ENCODE measurements at regions not wholly inside any gene's neighbourhood (a gene's known extent, or its start where the extent isn't known, plus 50 kb on each side); places are given as distances from the start of the nearest gene placed in this dataset.

DNA sequence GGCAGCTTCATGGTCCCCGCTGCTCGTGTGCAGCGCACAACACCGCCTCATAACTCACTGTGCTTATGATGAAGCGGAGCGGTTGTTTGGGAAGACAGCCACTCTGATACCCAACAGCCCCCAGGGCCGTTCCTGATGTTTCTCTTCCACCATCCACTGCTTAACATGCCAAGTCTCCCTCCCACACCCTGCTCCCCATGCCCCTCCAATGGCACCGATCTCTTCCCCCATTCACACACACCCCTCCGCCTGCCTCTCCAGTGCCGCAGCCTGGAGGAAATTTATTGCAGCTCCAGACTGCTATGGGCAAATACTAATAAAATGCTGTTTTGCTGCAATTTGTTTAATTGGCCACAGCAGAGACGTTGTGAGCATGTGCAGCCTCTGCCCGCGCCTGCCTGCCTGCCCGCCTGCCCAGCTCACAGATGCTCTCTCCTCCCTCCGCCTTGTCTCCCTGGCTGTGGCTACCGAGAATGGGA is 80.3 kb upstream of the LHX1 start:
- no peak overlapping the region for H3K4me3 ChIP-seq (ENCODE audit: low read depth, low read length)
- 0 out of 2 replicates have a peak, but pooled peaks cover 3% of the 10 kb centered on the region for H3K4me1 ChIP-seq (ENCODE audit: control insufficient read depth, insufficient read depth, low read length)
- no peaks in the 10 kb centered on the region for H3K27me3 ChIP-seq (ENCODE audit: control insufficient read depth, insufficient read depth, low read length)
- no peaks in the 10 kb centered on the region for H3K36me3 ChIP-seq (ENCODE audit: control insufficient read depth, insufficient read depth, low read length)
- no peak overlapping the region for H3K9ac ChIP-seq (ENCODE audit: low read depth, low read length)
- H3K27ac ChIP-seq (ENCODE audit: low read depth, low read length) = no peak overlapping the region
- no peaks in the 10 kb centered on the region for H3K9me3 ChIP-seq (ENCODE audit: control insufficient read depth, insufficient read depth, low read length)

DNA sequence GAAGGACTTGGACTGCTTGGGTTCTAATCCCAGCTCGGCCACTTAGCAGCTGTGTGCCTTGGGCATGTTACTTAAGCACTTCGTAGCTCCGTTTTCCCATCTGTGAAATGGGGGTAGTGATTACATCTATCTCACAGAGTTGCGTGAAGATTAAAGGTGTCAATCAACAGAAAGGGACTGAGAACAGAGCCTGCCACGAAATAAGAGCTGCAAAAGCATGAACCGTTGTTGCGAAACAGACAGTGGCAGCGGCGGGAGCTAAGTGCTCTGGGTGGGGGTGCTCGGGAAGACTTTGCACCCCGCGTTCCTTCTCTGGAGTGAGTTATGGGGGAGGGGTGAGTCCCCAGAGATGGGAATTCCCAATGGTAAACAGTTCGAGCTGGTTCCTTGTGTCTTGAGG is 79.6 kb upstream of the LHX1 start:
- H3K4me3 ChIP-seq (ENCODE audit: low read depth, low read length) = no peak overlapping the region

DNA sequence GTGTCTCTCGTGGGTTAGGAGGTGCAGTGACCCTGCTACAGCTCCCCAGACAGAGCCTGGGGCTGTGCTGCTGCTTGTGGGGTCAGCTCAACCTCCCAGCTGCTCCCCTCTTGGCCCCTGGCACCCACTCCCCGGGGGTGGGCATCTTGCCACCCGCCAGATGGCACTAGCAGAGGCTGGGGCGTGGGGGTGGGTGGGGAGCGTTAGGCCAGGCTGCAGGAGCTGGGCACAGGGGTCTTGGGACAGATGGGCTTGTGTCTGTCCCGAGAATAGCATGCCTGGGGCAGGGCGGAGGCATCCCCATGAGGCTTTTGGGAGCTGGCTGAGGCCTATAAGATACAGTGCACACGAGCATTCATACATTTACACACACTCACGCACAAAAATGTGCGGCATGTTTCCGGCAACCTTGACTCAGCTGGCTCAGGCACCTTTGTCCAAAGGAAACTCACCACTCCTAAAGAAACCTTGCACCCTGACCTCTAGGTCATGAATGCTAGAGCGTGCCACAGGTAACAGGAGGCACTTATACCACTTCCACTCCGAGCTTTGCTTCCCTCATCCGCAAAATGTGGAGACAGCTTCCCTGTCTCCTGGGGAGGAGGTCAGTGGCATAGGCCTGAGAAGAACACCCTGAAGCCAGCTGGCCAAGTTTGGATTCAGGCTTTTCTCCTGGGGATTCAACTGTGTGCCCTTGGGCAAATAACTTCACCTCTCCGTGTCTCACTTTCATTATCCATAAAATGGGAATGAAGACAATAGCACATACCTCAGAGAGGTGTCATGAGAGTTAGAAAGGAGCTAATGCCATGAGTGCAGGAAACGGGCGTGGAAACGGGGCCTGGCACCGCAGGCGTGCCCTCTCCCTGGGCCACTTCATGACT is 78.9 kb upstream of the LHX1 start:
- Histone ChIP-seq H3K4me3 (ENCODE audit: low read depth, low read length) (no peak overlapping the region), H3K9me3 (ENCODE audit: control insufficient read depth, insufficient read depth, low read length) (no peaks in the 10 kb centered on the region), H3K36me3 (ENCODE audit: control insufficient read depth, insufficient read depth, low read length) (no peaks in the 10 kb centered on the region), H3K9ac (ENCODE audit: low read depth, low read length) (no peak overlapping the region), H3K27ac (ENCODE audit: low read depth, low read length) (no peak overlapping the region), H3K27me3 (ENCODE audit: control insufficient read depth, insufficient read depth, low read length) (no peaks in the 10 kb centered on the region), H3K4me1 (ENCODE audit: control insufficient read depth, insufficient read depth, low read length) (0 out of 2 replicates have a peak, but pooled peaks cover 3% of the 10 kb centered on the region)

More for the DNA sequence above, 79.6 kb upstream of the LHX1 start:
- Histone ChIP-seq H3K4me1 (ENCODE audit: control insufficient read depth, insufficient read depth, low read length) (0 out of 2 replicates have a peak, but pooled peaks cover 3% of the 10 kb centered on the region), H3K36me3 (ENCODE audit: control insufficient read depth, insufficient read depth, low read length) (no peaks in the 10 kb centered on the region), H3K9me3 (ENCODE audit: control insufficient read depth, insufficient read depth, low read length) (no peaks in the 10 kb centered on the region), H3K27me3 (ENCODE audit: control insufficient read depth, insufficient read depth, low read length) (no peaks in the 10 kb centered on the region), H3K9ac (ENCODE audit: low read depth, low read length) (no peak overlapping the region), H3K27ac (ENCODE audit: low read depth, low read length) (no peak overlapping the region)

DNA sequence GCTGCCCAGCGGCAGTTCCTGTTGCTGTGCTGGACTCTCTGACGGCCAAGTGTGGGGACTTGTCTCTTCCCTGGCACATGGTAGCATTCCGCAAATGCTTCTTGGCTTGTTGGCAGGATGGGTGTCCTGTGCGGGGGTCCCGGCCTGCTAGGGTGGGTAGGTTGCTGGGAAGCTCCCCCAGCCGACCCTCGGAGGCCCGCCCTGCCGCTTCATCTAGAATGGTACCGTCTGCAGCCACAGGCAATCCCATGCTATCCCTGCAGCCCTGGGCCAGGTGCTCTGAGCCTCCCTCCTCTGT is 78.3 kb upstream of the LHX1 start:
- Histone ChIP-seq H3K27me3 (ENCODE audit: control insufficient read depth, insufficient read depth, low read length) (no peaks in the 10 kb centered on the region), H3K9ac (ENCODE audit: low read depth, low read length) (no peak overlapping the region), H3K27ac (ENCODE audit: low read depth, low read length) (no peak overlapping the region), H3K4me1 (ENCODE audit: control insufficient read depth, insufficient read depth, low read length) (no peaks in the 10 kb centered on the region), H3K4me3 (ENCODE audit: low read depth, low read length) (no peak overlapping the region), H3K36me3 (ENCODE audit: control insufficient read depth, insufficient read depth, low read length) (no peaks in the 10 kb centered on the region), H3K9me3 (ENCODE audit: control insufficient read depth, insufficient read depth, low read length) (no peaks in the 10 kb centered on the region)

DNA sequence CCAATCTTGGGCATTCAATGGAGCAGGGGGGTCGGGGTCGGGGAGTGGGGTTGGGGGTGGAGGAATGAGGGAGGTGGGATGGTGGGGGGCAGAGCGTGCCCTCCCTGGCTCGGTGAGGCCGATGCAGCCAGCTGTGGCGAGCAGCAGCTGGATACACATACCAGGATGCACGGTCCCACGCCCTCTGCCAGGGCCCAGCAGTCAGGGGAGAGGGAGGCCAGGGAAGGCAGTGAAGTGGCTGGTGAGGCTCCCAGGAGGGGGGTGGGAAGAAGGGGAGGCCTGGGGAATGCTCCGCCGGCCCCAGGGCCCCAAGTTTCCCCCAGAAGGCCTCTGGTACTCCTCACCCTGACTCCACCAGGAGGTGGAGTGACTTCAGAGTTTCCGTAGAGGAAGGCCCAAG is 77.6 kb upstream of the LHX1 start:
- H3K9me3 ChIP-seq (ENCODE audit: control insufficient read depth, insufficient read depth, low read length) = no peaks in the 10 kb centered on the region
- no peaks in the 10 kb centered on the region for H3K27me3 ChIP-seq (ENCODE audit: control insufficient read depth, insufficient read depth, low read length)
- H3K4me3 ChIP-seq (ENCODE audit: low read depth, low read length) = no peak overlapping the region
- no peaks in the 10 kb centered on the region for H3K36me3 ChIP-seq (ENCODE audit: control insufficient read depth, insufficient read depth, low read length)
- no peak overlapping the region for H3K27ac ChIP-seq (ENCODE audit: low read depth, low read length)
- no peaks in the 10 kb centered on the region for H3K4me1 ChIP-seq (ENCODE audit: control insufficient read depth, insufficient read depth, low read length)
- H3K9ac ChIP-seq (ENCODE audit: low read depth, low read length) = no peak overlapping the region

DNA sequence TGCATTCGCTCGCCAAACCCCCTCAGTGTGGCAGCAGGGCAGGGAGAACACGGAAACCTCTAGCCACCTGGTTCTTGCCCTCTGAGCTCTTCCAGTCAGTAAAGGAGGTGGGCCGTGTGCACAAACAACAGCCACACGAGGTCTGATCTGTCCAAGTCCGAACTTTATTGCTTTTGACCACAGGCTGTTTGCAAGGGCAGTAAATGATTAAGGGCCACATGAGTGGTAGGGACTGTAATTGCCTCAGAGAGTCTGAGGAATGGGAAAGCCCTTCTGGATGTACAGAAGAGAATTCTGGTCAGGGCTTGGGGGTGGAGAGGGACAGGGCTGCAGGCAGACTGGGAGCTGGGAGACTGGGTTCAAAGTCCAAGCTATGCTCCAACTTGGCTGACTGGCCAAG is 75.7 kb upstream of the LHX1 start:
- no peak overlapping the region for H3K27ac ChIP-seq (ENCODE audit: low read depth, low read length)
- no peaks in the 10 kb centered on the region for H3K9me3 ChIP-seq (ENCODE audit: control insufficient read depth, insufficient read depth, low read length)
- no peaks in the 10 kb centered on the region for H3K4me1 ChIP-seq (ENCODE audit: control insufficient read depth, insufficient read depth, low read length)
- no peaks in the 10 kb centered on the region for H3K27me3 ChIP-seq (ENCODE audit: control insufficient read depth, insufficient read depth, low read length)
- H3K36me3 ChIP-seq (ENCODE audit: control insufficient read depth, insufficient read depth, low read length) = no peaks in the 10 kb centered on the region
- H3K4me3 ChIP-seq (ENCODE audit: low read depth, low read length) = no peak overlapping the region
- H3K9ac ChIP-seq (ENCODE audit: low read depth, low read length) = no peak overlapping the region

DNA sequence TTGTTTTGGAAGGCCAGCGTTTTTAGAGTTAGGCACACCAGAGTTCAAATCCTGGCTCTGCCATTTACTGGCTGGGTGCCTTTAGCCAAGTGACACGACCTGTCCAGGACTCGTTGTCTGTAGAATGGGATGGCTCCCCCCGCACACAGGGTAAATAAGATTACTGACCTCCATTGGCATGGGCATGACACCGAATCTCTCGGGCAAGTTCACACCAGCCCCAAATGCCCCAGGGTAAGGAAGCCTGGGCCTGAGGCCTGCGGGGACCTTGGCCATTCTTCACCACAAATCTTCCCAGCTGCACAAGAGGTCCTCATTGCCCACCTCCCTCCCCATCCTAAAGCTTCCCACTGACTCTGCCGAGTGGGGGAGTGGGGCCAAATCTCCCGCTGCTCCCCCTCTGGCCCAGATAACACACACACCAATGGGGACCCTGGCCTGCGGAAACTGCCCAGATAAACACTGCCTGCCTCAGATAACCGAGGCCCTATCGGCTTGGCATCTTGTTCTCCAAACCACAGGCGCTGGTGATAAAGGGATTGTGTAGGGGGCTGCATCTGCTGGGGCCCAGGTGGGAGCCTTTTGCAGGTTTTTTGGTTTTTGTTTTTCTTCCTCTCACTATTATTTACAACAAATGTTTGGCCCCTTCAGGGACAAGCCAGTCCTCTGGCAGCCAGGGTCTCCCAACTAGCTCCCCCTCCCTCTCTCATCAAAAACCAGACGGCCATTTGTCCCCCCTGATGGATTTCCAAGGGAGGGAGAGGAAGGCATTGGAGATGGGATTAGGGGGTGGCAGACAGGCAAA is 75.0 kb upstream of the LHX1 start:
- Histone ChIP-seq H3K9me3 (ENCODE audit: control insufficient read depth, insufficient read depth, low read length) (no peaks in the 10 kb centered on the region), H3K36me3 (ENCODE audit: control insufficient read depth, insufficient read depth, low read length) (no peaks in the 10 kb centered on the region), H3K4me3 (ENCODE audit: low read depth, low read length) (no peak overlapping the region), H3K27ac (ENCODE audit: low read depth, low read length) (no peak overlapping the region), H3K4me1 (ENCODE audit: control insufficient read depth, insufficient read depth, low read length) (no peaks in the 10 kb centered on the region), H3K9ac (ENCODE audit: low read depth, low read length) (no peak overlapping the region), H3K27me3 (ENCODE audit: control insufficient read depth, insufficient read depth, low read length) (no peaks in the 10 kb centered on the region)

DNA sequence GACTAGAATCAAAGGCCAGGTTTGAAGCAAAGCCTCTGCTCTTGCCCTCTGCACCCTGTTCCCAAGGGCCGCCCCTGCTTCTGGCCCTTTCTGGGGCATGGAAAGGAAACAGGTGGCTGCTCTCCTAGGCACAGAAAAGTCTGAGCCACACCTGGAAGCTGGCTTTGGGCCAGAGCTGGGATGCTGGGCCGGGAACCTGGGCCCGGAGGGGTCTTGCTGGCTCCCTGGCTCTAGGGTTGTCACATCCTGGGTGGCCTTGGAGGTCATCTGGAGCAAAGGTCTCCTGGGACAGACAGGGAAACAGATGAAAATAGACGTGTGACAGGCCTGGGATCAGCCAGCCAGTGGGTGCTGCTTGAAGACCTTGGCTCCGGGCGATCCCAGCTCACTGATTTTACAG is 74.1 kb upstream of the LHX1 start:
- H3K4me1 ChIP-seq (ENCODE audit: control insufficient read depth, insufficient read depth, low read length) = no peaks in the 10 kb centered on the region
- H3K36me3 ChIP-seq (ENCODE audit: control insufficient read depth, insufficient read depth, low read length) = no peaks in the 10 kb centered on the region
- H3K27me3 ChIP-seq (ENCODE audit: control insufficient read depth, insufficient read depth, low read length) = no peaks in the 10 kb centered on the region

DNA sequence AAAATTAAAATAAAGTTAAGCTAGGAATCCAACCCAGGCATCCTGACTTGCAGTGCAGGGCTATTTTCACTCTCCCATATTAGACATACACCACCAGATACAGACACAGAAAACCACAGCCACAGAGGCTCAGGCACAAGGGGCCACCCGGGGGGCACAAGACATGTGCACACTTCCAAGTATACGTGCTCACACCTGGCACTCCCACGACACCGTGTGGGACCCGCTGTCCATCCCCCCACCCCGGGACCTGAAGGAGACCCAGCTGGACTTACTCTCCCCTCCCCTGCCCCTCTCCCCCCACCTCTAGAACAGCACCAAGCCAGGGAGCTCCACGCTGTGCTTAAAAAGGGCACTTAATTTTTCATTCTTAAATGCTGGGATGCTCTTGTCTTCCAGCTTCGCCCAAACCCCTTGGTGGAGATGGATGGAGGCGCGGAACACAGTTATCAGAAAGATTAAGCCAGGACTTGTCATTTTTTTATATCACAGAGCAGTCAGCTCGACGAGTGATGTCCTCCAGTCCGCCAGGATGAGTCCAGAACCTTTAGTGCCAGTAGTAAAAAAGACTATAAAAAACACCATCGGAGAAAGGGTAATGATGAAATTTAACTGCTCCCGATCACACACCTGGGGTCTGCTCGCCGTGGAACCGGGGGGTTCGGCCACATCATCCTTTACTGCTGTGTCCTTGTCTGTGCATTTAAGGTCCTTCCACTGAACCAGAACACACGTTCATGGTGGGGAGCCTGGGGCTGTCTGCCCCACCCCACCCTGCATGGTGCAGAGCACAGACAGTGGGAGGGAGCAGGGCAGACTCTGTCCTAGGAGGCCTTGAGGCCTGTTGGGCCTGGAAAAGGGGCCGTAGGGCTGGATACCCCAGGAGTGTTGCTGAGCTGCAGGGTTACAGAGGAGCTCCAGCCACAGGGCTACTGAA is 73.3 kb upstream of the LHX1 start:
- Histone ChIP-seq H3K4me3 (ENCODE audit: low read depth, low read length) (no peak overlapping the region), H3K4me1 (ENCODE audit: control insufficient read depth, insufficient read depth, low read length) (no peaks in the 10 kb centered on the region), H3K27ac (ENCODE audit: low read depth, low read length) (no peak overlapping the region), H3K36me3 (ENCODE audit: control insufficient read depth, insufficient read depth, low read length) (no peaks in the 10 kb centered on the region), H3K9ac (ENCODE audit: low read depth, low read length) (no peak overlapping the region), H3K9me3 (ENCODE audit: control insufficient read depth, insufficient read depth, low read length) (no peaks in the 10 kb centered on the region), H3K27me3 (ENCODE audit: control insufficient read depth, insufficient read depth, low read length) (no peaks in the 10 kb centered on the region)

More for the DNA sequence above, 74.1 kb upstream of the LHX1 start:
- no peaks in the 10 kb centered on the region for H3K9me3 ChIP-seq (ENCODE audit: control insufficient read depth, insufficient read depth, low read length)
- no peak overlapping the region for H3K4me3 ChIP-seq (ENCODE audit: low read depth, low read length)
- no peak overlapping the region for H3K27ac ChIP-seq (ENCODE audit: low read depth, low read length)
- no peak overlapping the region for H3K9ac ChIP-seq (ENCODE audit: low read depth, low read length)

DNA sequence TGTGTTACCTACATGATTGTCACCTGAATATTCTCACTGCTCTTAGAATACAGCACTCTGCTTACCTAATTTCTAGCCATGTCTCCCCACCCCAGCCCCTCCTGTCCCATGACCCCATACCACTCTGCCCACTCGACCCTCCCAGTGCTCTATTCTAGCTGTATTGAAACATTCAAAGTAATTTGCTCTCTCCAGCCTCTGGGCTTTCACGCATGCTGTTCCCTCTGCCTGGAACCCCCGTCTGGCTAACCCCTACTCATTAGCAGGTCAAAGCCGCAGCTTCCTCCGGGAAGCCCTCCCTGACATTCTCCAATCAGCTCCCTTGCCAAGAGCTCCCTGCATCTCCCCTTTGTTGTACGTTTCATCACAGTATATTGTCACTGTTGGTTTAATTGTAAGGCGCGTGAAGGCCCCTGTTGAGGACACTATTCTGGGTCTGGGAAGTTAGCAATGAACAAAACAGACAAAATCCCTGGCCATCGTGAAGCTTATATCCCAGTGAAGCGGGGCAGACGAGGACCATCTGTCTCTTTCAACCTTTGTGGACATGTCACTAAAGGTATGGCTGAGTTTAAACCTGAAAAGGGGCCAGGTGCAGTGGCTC is 72.3 kb upstream of the LHX1 start:
- Histone ChIP-seq H3K9ac (ENCODE audit: low read depth, low read length) (no peak overlapping the region), H3K4me1 (ENCODE audit: control insufficient read depth, insufficient read depth, low read length) (peaks cover under 1% of the 10 kb centered on the region; the same call in 1 of the 2 replicates), H3K36me3 (ENCODE audit: control insufficient read depth, insufficient read depth, low read length) (no peaks in the 10 kb centered on the region), H3K4me3 (ENCODE audit: low read depth, low read length) (no peak overlapping the region), H3K27me3 (ENCODE audit: control insufficient read depth, insufficient read depth, low read length) (no peaks in the 10 kb centered on the region), H3K9me3 (ENCODE audit: control insufficient read depth, insufficient read depth, low read length) (no peaks in the 10 kb centered on the region), H3K27ac (ENCODE audit: low read depth, low read length) (no peak overlapping the region)

All from HUES48 (cell line).